ENCODE measurements at regions not wholly inside any gene's neighbourhood (a gene's known extent, or its start where the extent isn't known, plus 50 kb on each side); places are given as distances from the start of the nearest gene placed in this dataset.

- no peak for TF ChIP-seq CTCF (conservative IDR thresholded peaks at IDR 0.05)
- TF ChIP-seq ZFX (IDR thresholded peaks at IDR 0.05): no peak
Measured at GRCh38 chr1:36536727-36537126, 54.0 kb upstream of the CSF3R start.

All from C4-2B (cell line).